Nephron progenitor cell (in vitro differentiated cells): ENCODE measurements at regions not wholly inside any gene's neighbourhood (a gene's known extent, or its start where the extent isn't known, plus 50 kb on each side); places are given as distances from the start of the nearest gene placed in this dataset.

Source experiments
- DNase-seq: peaks from one replicate; pipeline ENCODE4 v3.0.0; 2021
- H3K27ac Mint-ChIP-seq: 2 replicates; pipeline ENCODE4 v1.8.0; 2021; ENCODE audit warnings: mild to moderate bottlenecking, moderate library complexity, mixed read lengths
- H3K27me3 Mint-ChIP-seq: 2 replicates; pipeline ENCODE4 v1.8.0; 2021; ENCODE audit warnings: mild to moderate bottlenecking, low read depth, mixed read lengths; ENCODE audit not compliant: poor library complexity
- H3K36me3 Mint-ChIP-seq: 2 replicates; pipeline ENCODE4 v1.8.0; 2021; ENCODE audit warnings: low read depth, mixed read lengths
- H3K4me1 Mint-ChIP-seq: 2 replicates; pipeline ENCODE4 v1.8.0; 2021; ENCODE audit warnings: mixed read lengths
- H3K4me3 Mint-ChIP-seq: 2 replicates; pipeline ENCODE4 v1.8.0; 2021; ENCODE audit warnings: mild to moderate bottlenecking, moderate library complexity, mixed read lengths
- H3K9me3 Mint-ChIP-seq: 2 replicates; pipeline ENCODE4 v1.8.0; 2021; ENCODE audit warnings: mild to moderate bottlenecking, moderate library complexity, mixed read lengths
- CTCF ChIP-seq: fragments of 200-600 bp; sonication (generic); IDR thresholded peaks from 2 replicates; pipeline ENCODE4 v1.5.0; 2021; ENCODE audit warnings: antibody characterized with exemption

GRCh38 chr6:98644063-98644462 is 190.3 kb upstream of the POU3F2 start:
- H3K27me3 Mint-ChIP-seq: peaks cover 3% of the 10 kb centered on the region
- no peaks in the 10 kb centered on the region for H3K36me3 Mint-ChIP-seq
- no peak for DNase-seq
- no peaks in the 10 kb centered on the region for H3K9me3 Mint-ChIP-seq
- H3K4me3 Mint-ChIP-seq: no peak overlapping the region
- peaks cover 14% of the 10 kb centered on the region for H3K4me1 Mint-ChIP-seq
- no peak overlapping the region for H3K27ac Mint-ChIP-seq
- TF ChIP-seq CTCF: no peak

- no peaks in the 10 kb centered on the region for H3K9me3 Mint-ChIP-seq
- no peak for DNase-seq
- H3K36me3 Mint-ChIP-seq: no peaks in the 10 kb centered on the region
- H3K4me1 Mint-ChIP-seq: peaks cover 7% of the 10 kb centered on the region
- H3K4me3 Mint-ChIP-seq: no peak overlapping the region
- peak overlapping the region; percentile 18 for H3K27ac Mint-ChIP-seq
- peaks cover 3% of the 10 kb centered on the region for H3K27me3 Mint-ChIP-seq
- TF ChIP-seq CTCF: no peak
These were observed 186.0 kb upstream of the POU3F2 start for GRCh38 chr6:98648211-98648914.

GRCh38 chr6:98650941-98651340 is 183.4 kb upstream of the POU3F2 start:
- no peaks in the 10 kb centered on the region for H3K9me3 Mint-ChIP-seq
- H3K27me3 Mint-ChIP-seq: peaks cover 6% of the 10 kb centered on the region
- H3K27ac Mint-ChIP-seq: no peak overlapping the region
- H3K4me1 Mint-ChIP-seq: peaks cover 7% of the 10 kb centered on the region
- H3K36me3 Mint-ChIP-seq: no peaks in the 10 kb centered on the region
- no peak for TF ChIP-seq CTCF
- H3K4me3 Mint-ChIP-seq: no peak overlapping the region
- peak; percentile 8 for DNase-seq

- Mint-ChIP-seq H3K9me3 (no peaks in the 10 kb centered on the region), H3K27ac (no peak overlapping the region), H3K4me3 (no peak overlapping the region), H3K36me3 (no peaks in the 10 kb centered on the region), H3K4me1 (peaks cover 7% of the 10 kb centered on the region), H3K27me3 (peaks cover 3% of the 10 kb centered on the region)
- no peak for DNase-seq
- TF ChIP-seq CTCF: no peak
These were observed 181.2 kb upstream of the POU3F2 start for GRCh38 chr6:98653179-98653578.

GRCh38 chr6:98657764-98658163 is 176.6 kb upstream of the POU3F2 start:
- TF ChIP-seq CTCF: no peak
- Mint-ChIP-seq H3K9me3 (no peaks in the 10 kb centered on the region), H3K27me3 (peaks cover 3% of the 10 kb centered on the region), H3K36me3 (no peaks in the 10 kb centered on the region), H3K4me3 (no peak overlapping the region), H3K27ac (no peak overlapping the region), H3K4me1 (no peaks in the 10 kb centered on the region)
- DNase-seq: peak; percentile 77

GRCh38 chr6:98669371-98669770 is 165.0 kb upstream of the POU3F2 start:
- no peak for DNase-seq
- no peaks in the 10 kb centered on the region for H3K9me3 Mint-ChIP-seq
- H3K27me3 Mint-ChIP-seq: peaks cover 11% of the 10 kb centered on the region
- no peak overlapping the region for H3K4me3 Mint-ChIP-seq
- no peaks in the 10 kb centered on the region for H3K36me3 Mint-ChIP-seq
- TF ChIP-seq CTCF: no peak
- no peaks in the 10 kb centered on the region for H3K4me1 Mint-ChIP-seq
- no peak overlapping the region for H3K27ac Mint-ChIP-seq
